Heart left ventricle (tissue), 16 donors: ENCODE measurements at regions not wholly inside any gene's neighbourhood (a gene's known extent, or its start where the extent isn't known, plus 50 kb on each side); places are given as distances from the start of the nearest gene placed in this dataset.

Experiments used
- ATAC-seq, 4 donors: fragments of 200-7000 bp; cut with Tn5 transposase; one replicate each; pipeline ENCODE4 v1.9.1; 2020 to 2022; ENCODE audit warnings: moderate library complexity in 4 of 4, mild to moderate bottlenecking in 3 of 4, moderate number of reproducible peaks in 1 of 4
- DNase-seq, 5 donors: peaks; one replicate each; pipeline ENCODE4 v3.0.0-alpha.2; 2020
- H3K27ac ChIP-seq, 12 donors: fragments of 200-600 bp; sonication (generic) in 4 of 12; one replicate each; pipeline versions ENCODE4 v1.5.0 to v1.8.0; 2016 to 2022; ENCODE audit warnings: mild to moderate bottlenecking in 2 of 12
- H3K27me3 ChIP-seq, 9 donors: fragments of 200-600 bp; sonication (generic) in 2 of 9; one replicate each; pipeline versions ENCODE4 v1.5.1 to v1.8.0; 2016 to 2022; ENCODE audit warnings: mild to moderate bottlenecking in 3 of 9
- H3K36me3 ChIP-seq, 9 donors: fragments of 200-600 bp; sonication (generic) in 2 of 9; one replicate each; pipeline versions ENCODE4 v1.5.0 to v1.8.0; 2018 to 2022; ENCODE audit warnings: mild to moderate bottlenecking in 2 of 9
- H3K4me1 ChIP-seq, 12 donors: fragments of 200-600 bp; sonication (generic) in 4 of 12; one replicate each; pipeline versions ENCODE4 v1.5.0 to v1.8.0; 2016 to 2022; ENCODE audit warnings: mild to moderate bottlenecking in 3 of 12
- H3K4me3 ChIP-seq, 12 donors: fragments of 200-600 bp; sonication (generic) in 4 of 12; one replicate each; pipeline versions ENCODE4 v1.5.0 to v1.8.0; 2017 to 2022; ENCODE audit warnings: mild to moderate bottlenecking in 9 of 12, moderate library complexity in 4 of 12
- H3K9me3 ChIP-seq, 12 donors: fragments of 200-600 bp; sonication (generic) in 4 of 12; one replicate each; pipeline versions ENCODE4 v1.5.0 to v1.8.0; 2016 to 2022; ENCODE audit warnings: mild to moderate bottlenecking in 1 of 12
- POLR2A ChIP-seq, 2 donors: fragments of 450-650 bp; IDR thresholded peaks; one replicate each; pipeline ENCODE4 v1.6.1; 2017; ENCODE audit warnings: antibody characterized with exemption in 2 of 2, mild to moderate bottlenecking in 2 of 2, moderate library complexity in 2 of 2
- WGBS, 4 donors: extraction: QIAGEN DNeasy Blood & Tissue Kit in 2 of 4; methylation state at CpG; one replicate each; pipeline versions ENCODE4 v1.1.5 to v1.1.7; 2013 to 2018; 5-methylcytosine and 5-hydroxymethylcytosine counted together
- intact Hi-C, 10 donors: fragments of 100-400 bp; cut with DNase I; formaldehyde crosslinking; loops; one replicate each; pipeline versions ENCODE4 v1.11.1 to v1.14.2; 2022
- TF ChIP-seq, protein P1 (sequence below), 12 donors: fragments of 200-600 bp; sonication (generic) in 4 of 12; IDR thresholded peaks; one replicate each; pipeline versions ENCODE4 v1.5.0 to v1.8.0; 2018 to 2022; ENCODE audit warnings: antibody characterized with exemption in 12 of 12, mild to moderate bottlenecking in 5 of 12
- donor health status: ischemic (EF 13 %, LVEDD 7.1; RV severe dilation, severe dysfunction).
- donor health status: healthy with polysubstance abuse.
- donor health status: DM: no; HTN: yes; CAD: no.
- donor health status: DM: no; HTN: no; CAD: no.
- donor health status: ischemic (EF 25% LVEDD 6.9; RV normal size, moderate dysfunction).
- donor health status: ischemic (EF 25% LVEDD 5.7; RV mildly dilated, moderate dysfunction).
- donor health status: healthy.
- donor health status: DM: yes; HTN: yes; CAD: no.
- donor health status: ischemic (EF 35%, LVEDD 5.7; RV mildly dilated, moderate dysfunction).
- donor health status: nonischemic (EF 11% LVEDD 7.7; RV severe dilation, severe dysfunction).
- donor health status: DM: yes; HTN: yes; CAD: no.
- donor health status: PGD.
- donor health status: ischemic (EF 29% LVEDD 5.4; RV normal size, mild dysfunction).
- donor health status: nonischemic (EF 23%, LVEDD 6.1; RV moderate dilation, normal function).

DNA sequence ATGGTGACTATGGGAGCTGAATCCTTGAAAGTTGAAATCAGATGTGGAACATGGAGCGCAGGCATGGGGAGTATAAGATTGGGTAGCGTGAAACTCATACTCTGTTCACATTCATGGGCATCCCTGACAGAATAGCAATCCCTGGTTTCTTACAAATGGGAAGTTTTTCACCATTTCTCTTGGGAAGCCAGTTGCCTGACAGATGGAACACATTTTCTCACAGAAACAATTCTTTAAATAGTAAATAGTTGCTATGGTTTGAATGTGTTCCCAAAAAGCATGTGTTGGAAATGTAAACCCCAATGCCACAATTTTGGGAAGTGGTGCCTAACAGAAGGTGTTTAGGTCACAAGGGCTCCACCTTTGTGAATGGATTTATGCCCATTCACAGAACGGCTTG is 262.8 kb upstream of the HS3ST5 start:
- Histone ChIP-seq H3K9me3 (no peaks in the 10 kb centered on the region), H3K4me1 (no peaks in the 10 kb centered on the region), H3K27me3 (no peaks in the 10 kb centered on the region), H3K36me3 (no peaks in the 10 kb centered on the region), H3K27ac (no peak overlapping the region), H3K4me3 (no peak overlapping the region)
- TF ChIP-seq, protein P1, sequence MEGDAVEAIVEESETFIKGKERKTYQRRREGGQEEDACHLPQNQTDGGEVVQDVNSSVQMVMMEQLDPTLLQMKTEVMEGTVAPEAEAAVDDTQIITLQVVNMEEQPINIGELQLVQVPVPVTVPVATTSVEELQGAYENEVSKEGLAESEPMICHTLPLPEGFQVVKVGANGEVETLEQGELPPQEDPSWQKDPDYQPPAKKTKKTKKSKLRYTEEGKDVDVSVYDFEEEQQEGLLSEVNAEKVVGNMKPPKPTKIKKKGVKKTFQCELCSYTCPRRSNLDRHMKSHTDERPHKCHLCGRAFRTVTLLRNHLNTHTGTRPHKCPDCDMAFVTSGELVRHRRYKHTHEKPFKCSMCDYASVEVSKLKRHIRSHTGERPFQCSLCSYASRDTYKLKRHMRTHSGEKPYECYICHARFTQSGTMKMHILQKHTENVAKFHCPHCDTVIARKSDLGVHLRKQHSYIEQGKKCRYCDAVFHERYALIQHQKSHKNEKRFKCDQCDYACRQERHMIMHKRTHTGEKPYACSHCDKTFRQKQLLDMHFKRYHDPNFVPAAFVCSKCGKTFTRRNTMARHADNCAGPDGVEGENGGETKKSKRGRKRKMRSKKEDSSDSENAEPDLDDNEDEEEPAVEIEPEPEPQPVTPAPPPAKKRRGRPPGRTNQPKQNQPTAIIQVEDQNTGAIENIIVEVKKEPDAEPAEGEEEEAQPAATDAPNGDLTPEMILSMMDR (IDR thresholded peaks at IDR 0.05) = no peak
- TF ChIP-seq POLR2A (IDR thresholded peaks at IDR 0.05) = no peak
- DNase-seq (no peak), ATAC-seq (no peak)
- intact Hi-C loops = no loop called here
- 80 to 84% (median 82%) methylated on average over 3 of the region's 3 CpGs for WGBS, 4 donors

DNA sequence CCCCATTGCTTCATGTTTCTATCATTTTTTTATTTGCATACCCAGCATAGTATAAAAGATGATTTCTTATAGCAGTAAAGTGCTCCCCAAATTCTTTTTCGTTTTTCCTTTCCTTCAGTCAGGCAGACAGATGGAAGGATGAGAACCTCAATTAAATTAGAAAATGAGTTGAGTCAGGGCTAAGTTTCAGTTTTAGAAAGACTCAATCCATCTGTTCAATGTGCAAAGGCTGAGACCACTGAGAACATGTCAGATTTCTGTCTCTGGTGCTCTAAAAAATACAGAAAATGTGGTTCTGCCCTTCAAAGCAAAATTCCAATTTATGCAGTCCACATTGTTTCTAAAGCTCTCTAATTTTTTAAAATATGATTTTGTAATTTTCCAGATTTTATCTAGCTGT is 257.6 kb upstream of the HS3ST5 start:
- TF ChIP-seq POLR2A (IDR thresholded peaks at IDR 0.05) = no peak
- TF ChIP-seq, protein P1 (IDR thresholded peaks at IDR 0.05) = no peak
- H3K9me3 ChIP-seq = no peaks in the 10 kb centered on the region
- DNase-seq (no peak), ATAC-seq (no peak)
- intact Hi-C loops = no loop called here
- H3K27me3 ChIP-seq = no peaks in the 10 kb centered on the region
- no peaks in the 10 kb centered on the region for H3K4me1 ChIP-seq
- H3K27ac ChIP-seq = no peak overlapping the region
- WGBS, 4 donors = 54 to 67% (median 56%) methylated on average over 1 of the region's 1 CpG
- no peak overlapping the region for H3K4me3 ChIP-seq
- H3K36me3 ChIP-seq = no peaks in the 10 kb centered on the region

DNA sequence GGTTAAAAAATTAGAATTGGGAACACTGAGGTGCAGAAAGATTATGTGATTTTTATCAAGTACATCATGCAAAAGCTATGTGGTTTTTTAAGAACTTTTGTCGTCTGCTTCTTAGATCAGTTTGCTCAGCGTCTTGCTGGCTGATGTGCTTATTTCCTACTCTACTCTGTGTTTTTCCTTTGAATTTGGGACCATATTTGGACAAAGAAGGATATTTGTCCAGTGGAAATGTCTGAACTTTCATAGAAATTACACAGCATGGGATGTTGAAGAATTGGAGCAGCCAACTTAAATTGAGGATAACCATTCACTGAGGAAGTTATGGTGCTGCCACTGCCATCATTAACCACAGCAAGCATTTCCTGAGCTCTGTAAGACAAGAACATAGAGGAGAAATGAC is 252.8 kb upstream of the HS3ST5 start:
- no peak for DNase-seq
- no peaks in the 10 kb centered on the region for H3K4me1 ChIP-seq
- WGBS, 4 donors = 59 to 75% (median 67%) methylated on average over 2 of the region's 2 CpGs
- H3K9me3 ChIP-seq = no peaks in the 10 kb centered on the region
- no peak overlapping the region for H3K27ac ChIP-seq
- intact Hi-C loops = no loop called here
- no peak for ATAC-seq
- no peak overlapping the region for H3K4me3 ChIP-seq
- H3K36me3 ChIP-seq = no peaks in the 10 kb centered on the region
- TF ChIP-seq POLR2A (IDR thresholded peaks at IDR 0.05) = no peak
- TF ChIP-seq, protein P1 (IDR thresholded peaks at IDR 0.05) = no peak
- no peaks in the 10 kb centered on the region for H3K27me3 ChIP-seq

DNA sequence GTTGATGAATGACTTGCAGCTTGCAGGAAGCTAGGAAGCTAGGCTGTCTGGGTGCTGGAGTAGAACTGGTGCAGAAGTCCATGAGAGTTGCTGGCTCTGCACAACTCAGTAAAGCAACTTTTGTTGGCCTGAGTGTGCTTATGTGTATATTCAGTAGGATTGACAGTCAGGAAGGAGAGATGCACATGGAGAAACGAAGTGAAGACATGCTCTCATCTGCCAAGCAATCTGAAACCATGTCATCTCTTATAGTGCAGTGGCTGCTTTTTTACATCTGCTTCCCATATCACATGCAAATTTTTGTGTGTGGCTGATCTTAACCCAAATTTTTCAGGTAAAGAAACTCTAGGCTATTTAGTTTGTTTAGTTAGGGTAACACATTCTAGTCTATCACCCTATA is 252.4 kb upstream of the HS3ST5 start:
- Histone ChIP-seq H3K27ac (no peak overlapping the region), H3K9me3 (no peaks in the 10 kb centered on the region), H3K36me3 (no peaks in the 10 kb centered on the region), H3K4me3 (no peak overlapping the region), H3K27me3 (no peaks in the 10 kb centered on the region), H3K4me1 (no peaks in the 10 kb centered on the region)
- 24 to 53% (median 39%) methylated on average over 1 of the region's 1 CpG for WGBS, 4 donors
- no peak for DNase-seq
- intact Hi-C loops = no loop called here
- TF ChIP-seq, protein P1 (IDR thresholded peaks at IDR 0.05) = no peak
- TF ChIP-seq POLR2A (IDR thresholded peaks at IDR 0.05) = no peak
- ATAC-seq = no peak
